ENCODE measurements at regions not wholly inside any gene's neighbourhood (a gene's known extent, or its start where the extent isn't known, plus 50 kb on each side); places are given as distances from the start of the nearest gene placed in this dataset.
"Not testable (repeated sequence)": the region's sequence is repeated elsewhere in the genome, so short reads cannot be mapped to it uniquely, and the experiment has no call there.

DNA sequence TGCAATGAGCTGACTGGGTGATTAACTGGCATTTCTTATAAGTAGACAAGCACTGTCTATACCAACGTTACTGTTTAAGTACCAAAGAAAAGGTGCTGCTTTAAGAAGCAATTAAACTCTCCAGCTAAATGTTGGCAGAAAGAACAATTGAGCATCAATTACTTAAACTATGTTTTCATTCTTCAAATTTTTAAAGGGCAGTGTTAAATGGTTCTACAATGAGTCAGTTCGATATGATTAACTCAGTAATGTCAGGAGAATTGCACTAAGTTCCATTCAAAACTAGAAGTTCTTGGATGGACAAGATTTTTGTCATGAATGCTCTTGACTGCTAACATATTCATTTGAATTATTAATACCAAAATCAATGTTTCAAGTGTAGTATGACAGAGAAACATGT, 593.7 kb downstream of the DNAH5 start:
- H3K27me3 Mint-ChIP-seq (ENCODE audit: low read depth), result no peaks in the 10 kb centered on the region
- H3K9me3 Mint-ChIP-seq, result no peaks in the 10 kb centered on the region
- TF ChIP-seq, protein P1, sequence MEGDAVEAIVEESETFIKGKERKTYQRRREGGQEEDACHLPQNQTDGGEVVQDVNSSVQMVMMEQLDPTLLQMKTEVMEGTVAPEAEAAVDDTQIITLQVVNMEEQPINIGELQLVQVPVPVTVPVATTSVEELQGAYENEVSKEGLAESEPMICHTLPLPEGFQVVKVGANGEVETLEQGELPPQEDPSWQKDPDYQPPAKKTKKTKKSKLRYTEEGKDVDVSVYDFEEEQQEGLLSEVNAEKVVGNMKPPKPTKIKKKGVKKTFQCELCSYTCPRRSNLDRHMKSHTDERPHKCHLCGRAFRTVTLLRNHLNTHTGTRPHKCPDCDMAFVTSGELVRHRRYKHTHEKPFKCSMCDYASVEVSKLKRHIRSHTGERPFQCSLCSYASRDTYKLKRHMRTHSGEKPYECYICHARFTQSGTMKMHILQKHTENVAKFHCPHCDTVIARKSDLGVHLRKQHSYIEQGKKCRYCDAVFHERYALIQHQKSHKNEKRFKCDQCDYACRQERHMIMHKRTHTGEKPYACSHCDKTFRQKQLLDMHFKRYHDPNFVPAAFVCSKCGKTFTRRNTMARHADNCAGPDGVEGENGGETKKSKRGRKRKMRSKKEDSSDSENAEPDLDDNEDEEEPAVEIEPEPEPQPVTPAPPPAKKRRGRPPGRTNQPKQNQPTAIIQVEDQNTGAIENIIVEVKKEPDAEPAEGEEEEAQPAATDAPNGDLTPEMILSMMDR (IDR thresholded peaks at IDR 0.05; ENCODE audit: unreplicated experiment in 3 of 3), result no peak
- no peak overlapping the region for H3K27ac Mint-ChIP-seq
- no peak overlapping the region for H3K4me3 Mint-ChIP-seq
- no peaks in the 10 kb centered on the region for H3K4me1 Mint-ChIP-seq
- H3K36me3 Mint-ChIP-seq (ENCODE audit: low read depth), result no peaks in the 10 kb centered on the region

DNA sequence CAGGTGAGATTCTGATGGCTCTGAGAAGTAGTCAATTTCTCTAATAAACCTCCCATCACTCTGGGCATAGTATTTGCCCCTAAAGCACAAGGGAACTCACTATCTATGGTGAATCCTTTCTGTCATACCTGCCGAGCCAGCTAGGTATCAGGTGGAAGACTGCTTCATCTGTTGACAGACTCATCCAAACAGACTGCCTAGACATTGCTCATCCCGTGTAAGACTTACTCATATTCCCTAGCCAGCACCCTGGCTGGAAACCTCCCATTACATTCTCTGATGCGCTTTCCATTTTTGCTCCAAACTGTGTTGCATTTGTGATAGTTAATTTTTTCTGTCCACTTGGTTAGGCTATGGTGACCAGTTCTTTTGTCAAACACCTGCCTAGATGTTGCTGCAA, 595.9 kb downstream of the DNAH5 start:
- Mint-ChIP-seq H3K9me3 (no peaks in the 10 kb centered on the region), H3K4me3 (no peak overlapping the region), H3K4me1 (no peaks in the 10 kb centered on the region), H3K27me3 (ENCODE audit: low read depth) (no peaks in the 10 kb centered on the region), H3K36me3 (ENCODE audit: low read depth) (no peaks in the 10 kb centered on the region), H3K27ac (no peak overlapping the region)
- TF ChIP-seq, protein P1 (IDR thresholded peaks at IDR 0.05; ENCODE audit: unreplicated experiment in 3 of 3), result no peak

DNA sequence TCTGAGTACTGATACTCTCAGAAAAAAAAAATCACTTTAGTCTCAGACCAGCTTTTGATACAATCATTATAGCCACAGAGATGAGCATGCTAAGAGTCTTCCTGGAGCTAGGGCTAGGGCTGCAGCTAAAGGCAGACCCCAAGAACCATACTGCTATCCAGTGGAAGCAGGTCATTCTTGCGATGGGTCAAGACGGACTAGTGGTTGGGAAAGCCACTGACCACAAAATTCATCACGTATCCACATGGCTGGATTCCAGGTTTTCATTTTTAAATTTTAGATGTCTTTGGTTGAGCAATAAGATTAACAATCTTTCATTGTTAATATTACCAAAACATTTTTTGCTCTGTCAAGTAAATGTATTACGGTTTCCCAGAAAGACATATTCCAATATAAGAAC, 598.1 kb downstream of the DNAH5 start:
- H3K9me3 Mint-ChIP-seq, result peaks cover 10% of the 10 kb centered on the region
- no peak overlapping the region for H3K27ac Mint-ChIP-seq
- H3K27me3 Mint-ChIP-seq (ENCODE audit: low read depth), result no peaks in the 10 kb centered on the region
- no peaks in the 10 kb centered on the region for H3K36me3 Mint-ChIP-seq (ENCODE audit: low read depth)
- no peaks in the 10 kb centered on the region for H3K4me1 Mint-ChIP-seq
- TF ChIP-seq, protein P1 (IDR thresholded peaks at IDR 0.05; ENCODE audit: unreplicated experiment in 3 of 3), result no peak
- no peak overlapping the region for H3K4me3 Mint-ChIP-seq

DNA sequence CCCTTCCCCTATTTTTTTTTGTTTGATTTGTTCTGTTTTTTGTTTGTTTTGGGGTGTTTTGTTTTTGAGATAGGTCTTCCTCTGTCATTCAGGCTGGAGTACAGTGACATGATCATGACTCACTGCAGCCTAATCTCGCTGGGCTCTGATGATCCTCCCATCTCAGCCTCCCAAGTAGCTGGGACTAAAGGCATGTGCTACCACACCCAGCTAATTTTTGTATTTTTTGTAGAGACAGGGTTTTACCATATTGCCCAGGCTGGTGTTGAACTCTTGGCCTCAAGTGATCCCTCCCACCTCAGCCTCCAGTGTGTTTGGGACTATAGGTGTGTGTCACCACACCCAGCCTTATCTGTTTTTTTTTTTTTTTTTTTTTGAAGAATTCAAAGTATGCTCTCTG, 605.4 kb downstream of the DNAH5 start:
- Mint-ChIP-seq H3K4me1 (no peaks in the 10 kb centered on the region), H3K27me3 (ENCODE audit: low read depth) (no peaks in the 10 kb centered on the region), H3K27ac (no peak overlapping the region), H3K9me3 (peaks cover 15% of the 10 kb centered on the region), H3K4me3 (no peak overlapping the region), H3K36me3 (ENCODE audit: low read depth) (no peaks in the 10 kb centered on the region)
- TF ChIP-seq, protein P1 (IDR thresholded peaks at IDR 0.05; ENCODE audit: unreplicated experiment in 3 of 3), result no peak

DNA sequence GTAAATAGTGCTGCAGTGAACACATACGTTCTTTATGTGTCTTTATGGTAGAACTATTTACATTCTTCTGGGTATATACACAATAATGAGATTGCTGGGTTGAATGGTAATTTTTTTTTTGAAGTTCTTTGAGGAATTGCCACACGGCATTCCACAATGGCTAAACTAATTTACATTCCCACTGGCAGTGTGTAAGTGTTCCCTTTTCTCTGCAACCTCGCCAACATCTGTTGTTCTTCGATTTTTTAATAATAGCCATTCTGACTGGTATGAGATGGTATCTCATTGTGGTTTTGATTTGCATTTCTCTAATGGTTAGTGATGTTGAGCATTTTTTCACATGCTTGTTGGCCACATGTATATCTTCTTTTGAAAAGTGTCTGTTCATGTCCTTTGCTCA, 609.5 kb downstream of the DNAH5 start:
- not testable (repeated sequence) for H3K27me3 Mint-ChIP-seq (ENCODE audit: low read depth); H3K9me3 Mint-ChIP-seq; H3K4me3 Mint-ChIP-seq; H3K36me3 Mint-ChIP-seq (ENCODE audit: low read depth); H3K4me1 Mint-ChIP-seq; H3K27ac Mint-ChIP-seq

DNA sequence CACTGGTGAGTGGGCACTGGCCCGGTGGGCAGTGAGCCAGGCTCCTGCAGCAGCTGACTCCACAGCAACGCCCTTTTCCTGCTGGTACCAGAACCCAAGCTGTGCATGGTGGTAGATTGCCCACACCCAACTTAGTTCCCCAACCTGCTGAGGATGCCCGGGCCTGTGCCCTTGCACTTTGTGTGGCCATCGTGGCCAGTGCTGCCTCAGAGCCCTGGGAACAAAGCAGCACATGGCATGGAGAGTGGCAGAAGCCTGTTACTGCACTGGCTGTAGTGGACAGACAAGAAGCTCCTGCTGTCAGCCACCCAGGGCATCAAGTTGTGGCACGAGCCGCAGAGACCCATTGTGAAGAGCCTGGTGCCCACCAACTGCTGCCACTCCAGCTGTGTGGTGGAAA, 612.9 kb downstream of the DNAH5 start:
- H3K4me1 Mint-ChIP-seq, result no peaks in the 10 kb centered on the region
- H3K4me3 Mint-ChIP-seq, result no peak overlapping the region
- H3K9me3 Mint-ChIP-seq, result peaks cover 3% of the 10 kb centered on the region
- no peaks in the 10 kb centered on the region for H3K36me3 Mint-ChIP-seq (ENCODE audit: low read depth)
- TF ChIP-seq, protein P1 (IDR thresholded peaks at IDR 0.05; ENCODE audit: unreplicated experiment in 3 of 3), result no peak
- no peaks in the 10 kb centered on the region for H3K27me3 Mint-ChIP-seq (ENCODE audit: low read depth)
- H3K27ac Mint-ChIP-seq, result no peak overlapping the region

DNA sequence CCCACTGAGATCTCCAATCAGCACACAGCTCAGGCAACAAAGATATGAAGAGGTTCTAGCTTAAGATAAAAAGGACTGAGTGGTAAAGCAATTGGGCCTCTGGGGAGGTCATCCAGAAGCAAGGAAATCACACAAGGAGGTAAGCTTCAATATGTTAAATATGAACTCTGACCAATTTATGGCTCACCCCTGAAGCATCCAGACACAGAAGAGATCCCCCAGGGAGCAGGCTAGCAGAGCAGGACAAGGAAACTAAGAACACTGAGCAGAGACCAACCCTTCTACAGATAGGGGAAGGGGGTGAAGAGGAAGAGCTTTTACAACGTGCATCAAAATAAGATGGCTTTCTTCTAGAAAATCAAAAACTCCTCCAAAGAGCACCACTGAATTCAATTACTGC, 616.2 kb downstream of the DNAH5 start:
- Mint-ChIP-seq H3K27me3 (ENCODE audit: low read depth) (no peaks in the 10 kb centered on the region), H3K4me3 (no peak overlapping the region), H3K36me3 (ENCODE audit: low read depth) (no peaks in the 10 kb centered on the region), H3K9me3 (peaks cover 3% of the 10 kb centered on the region), H3K27ac (no peak overlapping the region), H3K4me1 (no peaks in the 10 kb centered on the region)
- TF ChIP-seq, protein P1 (IDR thresholded peaks at IDR 0.05; ENCODE audit: unreplicated experiment in 3 of 3), result no peak

Measured in nephron (organoid).